ENCODE measurements at regions not wholly inside any gene's neighbourhood (a gene's known extent, or its start where the extent isn't known, plus 50 kb on each side); places are given as distances from the start of the nearest gene placed in this dataset.

GRCh38 chr12:131192951-131193350, 239.2 kb downstream of the ADGRD1 start:
- Histone ChIP-seq H3K4me1 (no peaks in the 10 kb centered on the region), H3K9me3 (no peaks in the 10 kb centered on the region), H3K4me3 (no peak overlapping the region), H3K27me3 (no peaks in the 10 kb centered on the region), H3K27ac (no peak overlapping the region), H3K36me3 (no peaks in the 10 kb centered on the region)
- intact Hi-C loops (cut with DNase I; ENCODE audit: low total_unique reads) = no loop called here
- no peak for DNase-seq
- TF ChIP-seq CTCF (IDR thresholded peaks at IDR 0.05) (no peak), POLR2A (IDR thresholded peaks at IDR 0.05) (no peak)

- Histone ChIP-seq H3K36me3 (no peaks in the 10 kb centered on the region), H3K4me3 (no peak overlapping the region), H3K27me3 (no peaks in the 10 kb centered on the region), H3K4me1 (no peaks in the 10 kb centered on the region), H3K27ac (no peak overlapping the region), H3K9me3 (no peaks in the 10 kb centered on the region)
- intact Hi-C loops (cut with DNase I; ENCODE audit: low total_unique reads) = no loop called here
- DNase-seq = no peak
- no peak for TF ChIP-seq CTCF (IDR thresholded peaks at IDR 0.05)
- TF ChIP-seq POLR2A (IDR thresholded peaks at IDR 0.05) = no peak
Measured at GRCh38 chr12:131194166-131194565, 240.5 kb downstream of the ADGRD1 start.

- H3K27ac ChIP-seq = no peak overlapping the region
Measured at GRCh38 chr12:131195796-131196195, 242.1 kb downstream of the ADGRD1 start.

GRCh38 chr12:131196220-131196619, 242.5 kb downstream of the ADGRD1 start:
- Histone ChIP-seq H3K4me1 (no peaks in the 10 kb centered on the region), H3K4me3 (no peak overlapping the region), H3K27me3 (no peaks in the 10 kb centered on the region), H3K9me3 (no peaks in the 10 kb centered on the region), H3K27ac (no peak overlapping the region), H3K36me3 (no peaks in the 10 kb centered on the region)
- intact Hi-C loops (cut with DNase I; ENCODE audit: low total_unique reads) = no loop called here
- TF ChIP-seq CTCF (IDR thresholded peaks at IDR 0.05) (no peak), POLR2A (IDR thresholded peaks at IDR 0.05) (no peak)
- DNase-seq = no peak

More at GRCh38 chr12:131195796-131196195, 242.1 kb downstream of the ADGRD1 start:
- H3K27me3 ChIP-seq = no peaks in the 10 kb centered on the region
- DNase-seq = no peak
- H3K9me3 ChIP-seq = no peaks in the 10 kb centered on the region
- H3K36me3 ChIP-seq = no peaks in the 10 kb centered on the region
- H3K4me1 ChIP-seq = no peaks in the 10 kb centered on the region
- no peak overlapping the region for H3K4me3 ChIP-seq
- intact Hi-C loops (cut with DNase I; ENCODE audit: low total_unique reads) = no loop called here
- TF ChIP-seq POLR2A (IDR thresholded peaks at IDR 0.05) (no peak), CTCF (IDR thresholded peaks at IDR 0.05) (no peak)

- Histone ChIP-seq H3K9me3 (no peaks in the 10 kb centered on the region), H3K4me1 (no peaks in the 10 kb centered on the region), H3K36me3 (no peaks in the 10 kb centered on the region), H3K4me3 (no peak overlapping the region), H3K27me3 (no peaks in the 10 kb centered on the region), H3K27ac (no peak overlapping the region)
- intact Hi-C loops (cut with DNase I; ENCODE audit: low total_unique reads) = no loop called here
- no peak for TF ChIP-seq CTCF (IDR thresholded peaks at IDR 0.05)
- no peak for TF ChIP-seq POLR2A (IDR thresholded peaks at IDR 0.05)
- no peak for DNase-seq
Measured at GRCh38 chr12:131197490-131197889, 243.8 kb downstream of the ADGRD1 start.

All from uterus (tissue), 3 donors.